ENCODE measurements at regions not wholly inside any gene's neighbourhood (a gene's known extent, or its start where the extent isn't known, plus 50 kb on each side); places are given as distances from the start of the nearest gene placed in this dataset.

- no peak overlapping the region for H3K4me3 ChIP-seq (replicated peaks in 1 of 3; ENCODE audit: insufficient read depth in 1 of 3, low read depth in 1 of 3, low read length in 3 of 3)
- no peak overlapping the region for H3K27ac ChIP-seq (ENCODE audit: insufficient read depth, low read depth, low read length)
- intact Hi-C loops (cut with micrococcal nuclease) (no loop called here), dilution Hi-C loops (cut with MboI; ENCODE audit: extremely low pct_ligation_motif_present, low sequenced_read_pairs) (no loop called here)
- no peak for DNase-seq (ENCODE audit: low read depth, low spot score)
- no TSS peak for BruUV-seq (replicated peaks)
- no peaks in the 10 kb centered on the region for H3K27me3 ChIP-seq (ENCODE audit: control insufficient read depth in 2 of 2, insufficient read depth in 2 of 2, low read length in 2 of 2)
- H3K36me3 ChIP-seq (ENCODE audit: control insufficient read depth in 2 of 2, extremely low read depth in 1 of 2, insufficient read depth in 2 of 2, low read length in 2 of 2) = no peaks in the 10 kb centered on the region
- no peaks in the 10 kb centered on the region for H3K9me3 ChIP-seq (replicated peaks; ENCODE audit: control insufficient read depth, insufficient read depth, low read length)
- no peak for FAIRE-seq
- no peaks in the 10 kb centered on the region for H3K79me2 ChIP-seq (ENCODE audit: control insufficient read depth, insufficient read depth, low read length)
- no peaks in the 10 kb centered on the region for H3K4me1 ChIP-seq (ENCODE audit: control insufficient read depth, extremely low read depth, insufficient read depth, low read length)
- H2AFZ ChIP-seq (ENCODE audit: low read depth, low read length) = no peak overlapping the region
- POLR2A ChIA-PET = no interaction called here
- no peaks in the 10 kb centered on the region for H3K9me1 ChIP-seq (replicated peaks; ENCODE audit: control insufficient read depth, extremely low read depth, insufficient read depth, low read length)
- no peak overlapping the region for H3K9ac ChIP-seq (replicated peaks; ENCODE audit: extremely low read depth, insufficient read depth, low read length)
- H3K4me2 ChIP-seq (ENCODE audit: insufficient read depth, low read length) = no peak overlapping the region
- TF ChIP-seq POLR2AphosphoS5 (IDR thresholded peaks at IDR 0.05; ENCODE audit: insufficient read depth, low read depth, low read length) = no peak
- TF ChIP-seq MYC (IDR thresholded peaks at IDR 0.05; ENCODE audit: low read depth, low read length) = no peak
- TF ChIP-seq FOS (IDR thresholded peaks at IDR 0.05; ENCODE audit: borderline replicate concordance, insufficient read depth, low read length) = no peak
- TF ChIP-seq EZH2 (IDR thresholded peaks at IDR 0.05; ENCODE audit: borderline replicate concordance, low read depth, low read length, severe bottlenecking) = no peak
- TF ChIP-seq JUN (IDR thresholded peaks at IDR 0.05; ENCODE audit: borderline replicate concordance, insufficient read depth, insufficient read length, low read depth) = no peak
- TF ChIP-seq GATA2 (IDR thresholded peaks at IDR 0.05; ENCODE audit: insufficient read depth, insufficient read length, low read depth, low read length) = no peak
- no peak for TF ChIP-seq POLR2A (IDR thresholded peaks at IDR 0.05; ENCODE audit: low read depth, low read length)
- no peak for TF ChIP-seq CTCF (IDR thresholded peaks at IDR 0.05; ENCODE audit: extremely low read depth in 1 of 2, insufficient read depth in 1 of 2, low read depth in 1 of 2, low read length in 2 of 2)
- CTCF ChIA-PET = interaction anchor here (0.9 to 1.0 kb wide), 2 partner anchors 11 to 393 kb away, joined by 3 read pairs; no protein-coding TSS in a partner anchor
- H4K20me1 ChIP-seq (replicated peaks; ENCODE audit: control insufficient read depth, extremely low read depth, insufficient read depth, low read length) = no peaks in the 10 kb centered on the region
Measured at GRCh38 chr5:104739905-104740304, 1177.3 kb upstream of the NUDT12 start.

Data from endothelial cell of umbilical vein (primary cell).